Liver (tissue), 3 donors: ENCODE measurements at regions not wholly inside any gene's neighbourhood (a gene's known extent, or its start where the extent isn't known, plus 50 kb on each side); places are given as distances from the start of the nearest gene placed in this dataset.

ENCODE experiments used
- FOXA1 ChIP-seq: IDR thresholded peaks from 2 replicates; pipeline ENCODE4 v1.6.1; 2016; ENCODE audit warnings: antibody characterized with exemption
- GABPA ChIP-seq, 2 donors: IDR thresholded peaks in 1 of 2; conservative IDR thresholded peaks in 1 of 2; 2 replicates each; pipeline ENCODE4 v1.6.1; 2016; ENCODE audit warnings: antibody characterized with exemption in 2 of 2, mild to moderate bottlenecking in 1 of 2, moderate library complexity in 1 of 2
- JUND ChIP-seq, 2 donors: IDR thresholded peaks; 2 replicates each; pipeline ENCODE4 v1.6.1; 2016; ENCODE audit warnings: antibody characterized with exemption in 2 of 2
- RAD21 ChIP-seq, 2 donors: IDR thresholded peaks; 2 replicates each; pipeline ENCODE4 v1.6.1; 2016; ENCODE audit warnings: antibody characterized with exemption in 2 of 2, mild to moderate bottlenecking in 2 of 2
- SP1 ChIP-seq: IDR thresholded peaks from 2 replicates; pipeline ENCODE4 v1.6.1; 2018; ENCODE audit warnings: antibody characterized with exemption, mild to moderate bottlenecking
- YY1 ChIP-seq: IDR thresholded peaks from 2 replicates; pipeline ENCODE4 v1.6.1; 2016; ENCODE audit warnings: antibody characterized with exemption, mild to moderate bottlenecking
- TF ChIP-seq, protein P1 (sequence below): fragments of 150-350 bp; IDR thresholded peaks from 2 replicates; pipeline ENCODE4 v1.5.1; 2017; ENCODE audit warnings: improper control_type of control experiment, low read depth, low read length; ENCODE audit not compliant: missing input control
- TF ChIP-seq, protein P2 (sequence below): IDR thresholded peaks from 2 replicates; pipeline ENCODE4 v1.6.1; 2016; ENCODE audit warnings: antibody characterized with exemption, mild to moderate bottlenecking
- TF ChIP-seq, protein P3 (sequence below): IDR thresholded peaks from 2 replicates; pipeline ENCODE4 v1.6.1; 2016; ENCODE audit warnings: antibody characterized with exemption
- TF ChIP-seq, protein P4 (sequence below): IDR thresholded peaks from 2 replicates; pipeline ENCODE4 v1.6.1; 2016; ENCODE audit warnings: antibody characterized with exemption
- donor health status: healthy.
- donor health status: healthy.

DNA sequence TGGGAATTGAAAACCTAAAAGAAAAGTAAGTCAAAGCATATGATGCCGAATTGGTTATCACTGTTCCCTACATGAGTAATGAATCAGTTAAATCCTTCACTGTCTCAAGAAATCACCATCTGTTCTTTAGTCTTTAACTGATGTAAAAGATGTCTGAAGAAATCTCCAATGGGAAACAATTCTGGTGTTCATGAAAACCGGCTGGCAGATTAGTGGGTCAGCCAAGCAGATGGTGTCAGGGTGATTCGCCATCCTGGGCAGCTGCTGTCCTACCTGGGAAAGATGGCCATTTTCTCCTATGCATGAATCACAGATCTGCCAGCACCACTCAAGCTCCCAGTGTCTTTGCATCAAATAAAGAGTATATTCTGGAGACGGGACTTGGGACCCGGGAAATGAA lies 925.2 kb upstream of the GHITM start:
- TF ChIP-seq, protein P1, sequence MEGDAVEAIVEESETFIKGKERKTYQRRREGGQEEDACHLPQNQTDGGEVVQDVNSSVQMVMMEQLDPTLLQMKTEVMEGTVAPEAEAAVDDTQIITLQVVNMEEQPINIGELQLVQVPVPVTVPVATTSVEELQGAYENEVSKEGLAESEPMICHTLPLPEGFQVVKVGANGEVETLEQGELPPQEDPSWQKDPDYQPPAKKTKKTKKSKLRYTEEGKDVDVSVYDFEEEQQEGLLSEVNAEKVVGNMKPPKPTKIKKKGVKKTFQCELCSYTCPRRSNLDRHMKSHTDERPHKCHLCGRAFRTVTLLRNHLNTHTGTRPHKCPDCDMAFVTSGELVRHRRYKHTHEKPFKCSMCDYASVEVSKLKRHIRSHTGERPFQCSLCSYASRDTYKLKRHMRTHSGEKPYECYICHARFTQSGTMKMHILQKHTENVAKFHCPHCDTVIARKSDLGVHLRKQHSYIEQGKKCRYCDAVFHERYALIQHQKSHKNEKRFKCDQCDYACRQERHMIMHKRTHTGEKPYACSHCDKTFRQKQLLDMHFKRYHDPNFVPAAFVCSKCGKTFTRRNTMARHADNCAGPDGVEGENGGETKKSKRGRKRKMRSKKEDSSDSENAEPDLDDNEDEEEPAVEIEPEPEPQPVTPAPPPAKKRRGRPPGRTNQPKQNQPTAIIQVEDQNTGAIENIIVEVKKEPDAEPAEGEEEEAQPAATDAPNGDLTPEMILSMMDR = no peak
- TF ChIP-seq JUND (IDR thresholded peaks at IDR 0.05) = no peak
- TF ChIP-seq SP1 = no peak
- TF ChIP-seq RAD21 (IDR thresholded peaks at IDR 0.05) = no peak
- TF ChIP-seq, protein P2, sequence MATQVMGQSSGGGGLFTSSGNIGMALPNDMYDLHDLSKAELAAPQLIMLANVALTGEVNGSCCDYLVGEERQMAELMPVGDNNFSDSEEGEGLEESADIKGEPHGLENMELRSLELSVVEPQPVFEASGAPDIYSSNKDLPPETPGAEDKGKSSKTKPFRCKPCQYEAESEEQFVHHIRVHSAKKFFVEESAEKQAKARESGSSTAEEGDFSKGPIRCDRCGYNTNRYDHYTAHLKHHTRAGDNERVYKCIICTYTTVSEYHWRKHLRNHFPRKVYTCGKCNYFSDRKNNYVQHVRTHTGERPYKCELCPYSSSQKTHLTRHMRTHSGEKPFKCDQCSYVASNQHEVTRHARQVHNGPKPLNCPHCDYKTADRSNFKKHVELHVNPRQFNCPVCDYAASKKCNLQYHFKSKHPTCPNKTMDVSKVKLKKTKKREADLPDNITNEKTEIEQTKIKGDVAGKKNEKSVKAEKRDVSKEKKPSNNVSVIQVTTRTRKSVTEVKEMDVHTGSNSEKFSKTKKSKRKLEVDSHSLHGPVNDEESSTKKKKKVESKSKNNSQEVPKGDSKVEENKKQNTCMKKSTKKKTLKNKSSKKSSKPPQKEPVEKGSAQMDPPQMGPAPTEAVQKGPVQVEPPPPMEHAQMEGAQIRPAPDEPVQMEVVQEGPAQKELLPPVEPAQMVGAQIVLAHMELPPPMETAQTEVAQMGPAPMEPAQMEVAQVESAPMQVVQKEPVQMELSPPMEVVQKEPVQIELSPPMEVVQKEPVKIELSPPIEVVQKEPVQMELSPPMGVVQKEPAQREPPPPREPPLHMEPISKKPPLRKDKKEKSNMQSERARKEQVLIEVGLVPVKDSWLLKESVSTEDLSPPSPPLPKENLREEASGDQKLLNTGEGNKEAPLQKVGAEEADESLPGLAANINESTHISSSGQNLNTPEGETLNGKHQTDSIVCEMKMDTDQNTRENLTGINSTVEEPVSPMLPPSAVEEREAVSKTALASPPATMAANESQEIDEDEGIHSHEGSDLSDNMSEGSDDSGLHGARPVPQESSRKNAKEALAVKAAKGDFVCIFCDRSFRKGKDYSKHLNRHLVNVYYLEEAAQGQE = no peak
- no peak for TF ChIP-seq YY1
- no peak for TF ChIP-seq FOXA1
- TF ChIP-seq, protein P3, sequence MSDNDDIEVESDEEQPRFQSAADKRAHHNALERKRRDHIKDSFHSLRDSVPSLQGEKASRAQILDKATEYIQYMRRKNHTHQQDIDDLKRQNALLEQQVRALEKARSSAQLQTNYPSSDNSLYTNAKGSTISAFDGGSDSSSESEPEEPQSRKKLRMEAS = no peak
- TF ChIP-seq, protein P4, sequence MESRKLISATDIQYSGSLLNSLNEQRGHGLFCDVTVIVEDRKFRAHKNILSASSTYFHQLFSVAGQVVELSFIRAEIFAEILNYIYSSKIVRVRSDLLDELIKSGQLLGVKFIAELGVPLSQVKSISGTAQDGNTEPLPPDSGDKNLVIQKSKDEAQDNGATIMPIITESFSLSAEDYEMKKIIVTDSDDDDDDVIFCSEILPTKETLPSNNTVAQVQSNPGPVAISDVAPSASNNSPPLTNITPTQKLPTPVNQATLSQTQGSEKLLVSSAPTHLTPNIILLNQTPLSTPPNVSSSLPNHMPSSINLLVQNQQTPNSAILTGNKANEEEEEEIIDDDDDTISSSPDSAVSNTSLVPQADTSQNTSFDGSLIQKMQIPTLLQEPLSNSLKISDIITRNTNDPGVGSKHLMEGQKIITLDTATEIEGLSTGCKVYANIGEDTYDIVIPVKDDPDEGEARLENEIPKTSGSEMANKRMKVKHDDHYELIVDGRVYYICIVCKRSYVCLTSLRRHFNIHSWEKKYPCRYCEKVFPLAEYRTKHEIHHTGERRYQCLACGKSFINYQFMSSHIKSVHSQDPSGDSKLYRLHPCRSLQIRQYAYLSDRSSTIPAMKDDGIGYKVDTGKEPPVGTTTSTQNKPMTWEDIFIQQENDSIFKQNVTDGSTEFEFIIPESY = no peak
- no peak for TF ChIP-seq GABPA (IDR thresholded peaks at IDR 0.05 in 1 of 2, conservative IDR thresholded peaks at IDR 0.05 in 1 of 2)
